SK-N-SH (cell line): ENCODE measurements at regions not wholly inside any gene's neighbourhood (a gene's known extent, or its start where the extent isn't known, plus 50 kb on each side); places are given as distances from the start of the nearest gene placed in this dataset.

Experiments
- CHD2 ChIP-seq: fragments of 150-350 bp; IDR thresholded peaks from 2 replicates; pipeline ENCODE4 v1.6.1; 2018; ENCODE audit warnings: low read length; ENCODE audit not compliant: partially characterized antibody
- EP300 ChIP-seq, 2 experiments: IDR thresholded peaks; 2 replicates each; pipeline versions ENCODE4 v1.4.0 to v1.6.1; 2012; ENCODE audit warnings: borderline replicate concordance in 1 of 2, low read depth in 1 of 2, low read length in 1 of 2
- EZH2phosphoT487 ChIP-seq: fragments of 200-600 bp; sonication (generic); IDR thresholded peaks from 2 replicates; pipeline ENCODE4 v1.6.1; 2017; ENCODE audit warnings: low read depth, mixed run types, mild to moderate bottlenecking, antibody characterized with exemption, moderate library complexity, borderline replicate concordance
- FOXM1 ChIP-seq: IDR thresholded peaks from 2 replicates; pipeline ENCODE4 v1.4.0; 2012; ENCODE audit warnings: low read depth, mild to moderate bottlenecking
- GABPA ChIP-seq: IDR thresholded peaks from 2 replicates; pipeline ENCODE4 v1.4.0; 2012; ENCODE audit warnings: low read depth, mild to moderate bottlenecking
- POLR2AphosphoS5 ChIP-seq: IDR thresholded peaks from 2 replicates; pipeline ENCODE4 v1.6.1; 2012; ENCODE audit warnings: low read depth, low read length
- RFX5 ChIP-seq: IDR thresholded peaks from 2 replicates; pipeline ENCODE4 v1.6.1; 2012; ENCODE audit warnings: mild to moderate bottlenecking, improper control_type of control experiment, low read length
- SMC3 ChIP-seq: IDR thresholded peaks from 2 replicates; pipeline ENCODE4 v1.6.1; 2012; ENCODE audit warnings: low read depth, low read length, improper control_type of control experiment
- TEAD4 ChIP-seq: IDR thresholded peaks from 2 replicates; pipeline ENCODE4 v1.4.0; 2012; ENCODE audit warnings: mild to moderate bottlenecking, borderline replicate concordance; ENCODE audit not compliant: insufficient read depth
- YY1 ChIP-seq: IDR thresholded peaks from 2 replicates; pipeline ENCODE4 v1.4.0; 2012; ENCODE audit warnings: low read depth, mild to moderate bottlenecking
- TF ChIP-seq, protein P1 (sequence below): fragments of 200-600 bp; sonication (generic); IDR thresholded peaks from 2 replicates; pipeline ENCODE4 v1.6.1; 2017; ENCODE audit warnings: antibody characterized with exemption, mild to moderate bottlenecking, moderate library complexity
- TF ChIP-seq, protein P2 (sequence below): IDR thresholded peaks from 2 replicates; pipeline ENCODE4 v1.4.0; 2012; ENCODE audit warnings: low read depth, borderline replicate concordance
- TF ChIP-seq, protein P3 (sequence below): fragments of 150-350 bp; IDR thresholded peaks from 2 replicates; pipeline ENCODE4 v1.6.1; 2017; ENCODE audit warnings: antibody characterized with exemption, low read length, low read depth, borderline replicate concordance

DNA sequence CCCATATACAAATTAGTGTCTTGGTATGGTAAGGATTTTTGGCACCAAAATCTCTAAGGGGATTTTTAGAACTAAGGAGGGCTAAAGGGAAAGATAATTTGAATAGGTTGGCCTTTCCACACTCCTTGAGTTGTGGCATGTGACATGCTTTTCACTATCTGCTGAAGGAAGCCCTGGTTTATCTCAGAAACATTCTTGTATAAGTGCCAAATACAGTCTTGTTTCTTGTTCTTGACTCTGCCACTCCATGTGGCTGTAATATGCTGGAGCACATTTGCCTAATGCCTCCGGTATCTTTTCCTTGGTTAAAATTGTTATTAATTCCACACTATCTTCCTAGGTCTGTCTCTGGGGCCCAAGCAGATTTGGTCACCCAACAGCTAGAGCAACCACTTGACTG is 457.0 kb downstream of the USP25 start:
- TF ChIP-seq, protein P1, sequence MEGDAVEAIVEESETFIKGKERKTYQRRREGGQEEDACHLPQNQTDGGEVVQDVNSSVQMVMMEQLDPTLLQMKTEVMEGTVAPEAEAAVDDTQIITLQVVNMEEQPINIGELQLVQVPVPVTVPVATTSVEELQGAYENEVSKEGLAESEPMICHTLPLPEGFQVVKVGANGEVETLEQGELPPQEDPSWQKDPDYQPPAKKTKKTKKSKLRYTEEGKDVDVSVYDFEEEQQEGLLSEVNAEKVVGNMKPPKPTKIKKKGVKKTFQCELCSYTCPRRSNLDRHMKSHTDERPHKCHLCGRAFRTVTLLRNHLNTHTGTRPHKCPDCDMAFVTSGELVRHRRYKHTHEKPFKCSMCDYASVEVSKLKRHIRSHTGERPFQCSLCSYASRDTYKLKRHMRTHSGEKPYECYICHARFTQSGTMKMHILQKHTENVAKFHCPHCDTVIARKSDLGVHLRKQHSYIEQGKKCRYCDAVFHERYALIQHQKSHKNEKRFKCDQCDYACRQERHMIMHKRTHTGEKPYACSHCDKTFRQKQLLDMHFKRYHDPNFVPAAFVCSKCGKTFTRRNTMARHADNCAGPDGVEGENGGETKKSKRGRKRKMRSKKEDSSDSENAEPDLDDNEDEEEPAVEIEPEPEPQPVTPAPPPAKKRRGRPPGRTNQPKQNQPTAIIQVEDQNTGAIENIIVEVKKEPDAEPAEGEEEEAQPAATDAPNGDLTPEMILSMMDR = no peak
- TF ChIP-seq, protein P2, sequence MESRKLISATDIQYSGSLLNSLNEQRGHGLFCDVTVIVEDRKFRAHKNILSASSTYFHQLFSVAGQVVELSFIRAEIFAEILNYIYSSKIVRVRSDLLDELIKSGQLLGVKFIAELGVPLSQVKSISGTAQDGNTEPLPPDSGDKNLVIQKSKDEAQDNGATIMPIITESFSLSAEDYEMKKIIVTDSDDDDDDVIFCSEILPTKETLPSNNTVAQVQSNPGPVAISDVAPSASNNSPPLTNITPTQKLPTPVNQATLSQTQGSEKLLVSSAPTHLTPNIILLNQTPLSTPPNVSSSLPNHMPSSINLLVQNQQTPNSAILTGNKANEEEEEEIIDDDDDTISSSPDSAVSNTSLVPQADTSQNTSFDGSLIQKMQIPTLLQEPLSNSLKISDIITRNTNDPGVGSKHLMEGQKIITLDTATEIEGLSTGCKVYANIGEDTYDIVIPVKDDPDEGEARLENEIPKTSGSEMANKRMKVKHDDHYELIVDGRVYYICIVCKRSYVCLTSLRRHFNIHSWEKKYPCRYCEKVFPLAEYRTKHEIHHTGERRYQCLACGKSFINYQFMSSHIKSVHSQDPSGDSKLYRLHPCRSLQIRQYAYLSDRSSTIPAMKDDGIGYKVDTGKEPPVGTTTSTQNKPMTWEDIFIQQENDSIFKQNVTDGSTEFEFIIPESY = no peak
- TF ChIP-seq YY1 (no peak), EZH2phosphoT487 (no peak), EP300 (IDR thresholded peaks at IDR 0.05; ENCODE audit: borderline replicate concordance in 1 of 2, low read depth in 1 of 2, low read length in 1 of 2) (no peak), FOXM1 (no peak), SMC3 (no peak), GABPA (no peak), RFX5 (no peak), POLR2AphosphoS5 (no peak), TEAD4 (no peak), CHD2 (no peak)
- TF ChIP-seq, protein P3, sequence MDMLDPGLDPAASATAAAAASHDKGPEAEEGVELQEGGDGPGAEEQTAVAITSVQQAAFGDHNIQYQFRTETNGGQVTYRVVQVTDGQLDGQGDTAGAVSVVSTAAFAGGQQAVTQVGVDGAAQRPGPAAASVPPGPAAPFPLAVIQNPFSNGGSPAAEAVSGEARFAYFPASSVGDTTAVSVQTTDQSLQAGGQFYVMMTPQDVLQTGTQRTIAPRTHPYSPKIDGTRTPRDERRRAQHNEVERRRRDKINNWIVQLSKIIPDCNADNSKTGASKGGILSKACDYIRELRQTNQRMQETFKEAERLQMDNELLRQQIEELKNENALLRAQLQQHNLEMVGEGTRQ = no peak
